ENCODE measurements at regions not wholly inside any gene's neighbourhood (a gene's known extent, or its start where the extent isn't known, plus 50 kb on each side); places are given as distances from the start of the nearest gene placed in this dataset.
A peak's percentile ranks its signal among the peaks of the same experiment; 100 is the strongest.

- no peak for TF ChIP-seq POLR2A (IDR thresholded peaks at IDR 0.05)
- peak; percentile 12 to 80 (median 68) for TF ChIP-seq CTCF (IDR thresholded peaks at IDR 0.05)
Measured at GRCh38 chr6:148144917-148145521, 197.6 kb upstream of the SASH1 start.

Measured in esophagus squamous epithelium (tissue), 4 donors.